GM18861 (cell line): ENCODE measurements at regions not wholly inside any gene's neighbourhood (a gene's known extent, or its start where the extent isn't known, plus 50 kb on each side); places are given as distances from the start of the nearest gene placed in this dataset.
"Not testable (repeated sequence)": the region's sequence is repeated elsewhere in the genome, so short reads cannot be mapped to it uniquely, and the experiment has no call there.

ENCODE experiments used
- ATAC-seq: cut with Tn5 transposase; IDR thresholded peaks from one replicate; pipeline ENCODE4 v1.9.1; 2021; ENCODE audit not compliant: unreplicated experiment

DNA sequence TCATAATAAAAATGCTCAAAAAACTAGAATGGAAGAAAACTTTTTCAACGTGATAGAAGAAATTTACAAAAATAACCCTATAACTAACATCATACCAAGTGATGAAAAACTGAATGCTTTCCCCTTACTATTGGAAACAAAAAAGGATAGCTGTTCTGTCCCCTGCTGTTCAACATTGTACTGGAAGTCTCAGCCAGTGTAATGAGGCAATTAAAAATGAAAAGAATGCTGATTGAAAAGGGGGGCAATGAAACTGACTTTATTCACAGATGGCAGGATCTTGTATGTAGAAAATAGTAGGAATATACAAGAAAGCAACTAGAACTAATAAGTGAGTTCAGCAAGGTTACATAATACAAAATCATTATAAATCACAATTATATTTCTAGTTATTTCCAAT is 337.9 kb upstream of the KITLG start:
- ATAC-seq, result no peak

DNA sequence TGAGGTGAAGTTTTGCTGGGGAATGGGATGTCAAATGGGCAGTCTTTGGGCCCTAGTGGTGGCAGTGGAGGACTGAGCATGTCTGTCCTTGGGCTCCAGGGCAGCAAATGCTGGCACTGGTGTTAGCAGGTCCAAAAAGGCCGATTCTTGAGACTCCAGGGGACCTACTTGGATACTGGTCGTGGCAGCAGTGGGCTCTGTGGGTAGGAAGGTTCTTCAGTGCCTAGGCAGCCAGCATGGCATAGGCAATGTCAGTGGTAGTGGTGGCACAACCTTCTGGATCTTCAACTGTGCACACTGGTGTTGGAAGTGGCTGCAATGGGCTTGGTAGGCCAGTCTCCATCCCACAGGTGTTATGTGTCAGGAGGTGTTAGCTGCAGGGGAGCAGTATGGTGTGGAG is 334.7 kb upstream of the KITLG start:
- no peak for ATAC-seq

DNA sequence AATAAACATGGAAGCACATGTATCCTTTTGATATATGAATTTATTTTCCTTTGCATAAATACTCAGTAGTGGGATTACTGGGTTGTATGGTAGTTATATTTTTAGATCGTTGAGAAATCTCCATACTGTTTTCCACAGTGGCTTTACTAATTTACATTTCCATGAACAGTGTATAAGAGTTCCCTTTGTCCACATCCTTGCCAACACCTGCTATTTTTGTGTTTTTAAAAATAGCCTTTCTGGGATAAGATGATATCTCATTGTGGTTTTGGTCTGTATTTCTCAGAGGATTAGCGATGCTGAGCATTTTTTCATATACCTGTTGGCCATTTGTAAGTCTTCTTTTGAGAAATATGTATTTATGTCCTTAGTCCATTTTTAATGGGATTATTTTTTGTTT is 329.2 kb upstream of the KITLG start:
- no peak for ATAC-seq

DNA sequence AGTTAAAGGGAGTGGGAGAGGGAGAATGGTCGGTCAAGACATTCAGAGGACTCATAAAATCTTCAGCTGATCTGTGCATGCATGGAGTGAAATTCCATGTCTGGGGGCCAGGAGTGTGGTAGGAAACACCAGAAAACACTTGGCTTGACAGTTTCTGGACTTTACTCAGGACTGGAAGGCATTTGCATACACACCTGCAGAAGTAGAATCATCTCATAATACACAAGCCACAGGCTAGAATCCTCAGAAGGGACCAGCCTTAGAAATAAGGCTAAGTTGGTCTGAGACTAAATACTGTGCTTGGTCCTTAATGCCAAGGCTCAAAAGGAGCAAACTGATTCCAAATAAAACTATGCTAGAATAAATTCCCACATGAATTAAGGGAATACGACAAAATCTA is 328.1 kb upstream of the KITLG start:
- ATAC-seq, result no peak

DNA sequence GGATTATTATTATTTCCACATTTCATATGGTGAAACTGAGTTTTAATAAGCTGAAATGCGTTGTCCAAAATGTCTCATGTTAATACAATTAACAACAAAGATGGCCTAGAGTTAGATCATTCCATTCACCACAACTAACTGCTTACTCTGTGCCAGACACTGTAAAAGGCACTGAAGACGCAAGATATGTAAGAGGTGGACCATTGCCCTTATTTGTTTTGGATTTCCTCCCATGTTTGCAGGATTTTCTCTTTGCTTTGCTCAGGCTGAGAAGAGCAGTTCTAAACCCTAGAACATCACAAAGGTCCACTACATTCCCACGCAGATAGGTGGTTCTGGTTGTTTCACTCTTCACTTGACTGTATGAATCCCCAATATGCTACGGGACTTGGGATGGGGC is 324.4 kb upstream of the KITLG start:
- no peak for ATAC-seq

DNA sequence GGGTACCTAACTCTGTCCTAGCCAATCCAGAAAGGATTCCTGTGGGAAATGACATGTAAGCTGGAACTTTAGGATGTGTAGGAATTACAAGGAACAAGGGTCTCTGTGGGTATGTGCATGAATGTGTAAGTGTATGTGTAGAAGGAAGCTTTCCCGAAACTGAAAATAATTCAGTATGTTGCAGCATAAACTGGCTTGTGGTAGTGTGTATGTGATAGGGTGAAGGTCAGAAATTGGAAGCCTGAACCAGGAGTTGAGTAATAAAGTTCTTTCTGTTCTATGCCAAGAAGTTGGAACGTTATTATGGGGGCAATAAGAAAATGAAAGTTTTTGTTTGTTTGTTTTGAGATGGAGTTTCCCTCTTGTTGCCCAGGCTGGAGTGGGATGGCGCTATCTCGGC is 323.1 kb upstream of the KITLG start:
- ATAC-seq, result no peak

DNA sequence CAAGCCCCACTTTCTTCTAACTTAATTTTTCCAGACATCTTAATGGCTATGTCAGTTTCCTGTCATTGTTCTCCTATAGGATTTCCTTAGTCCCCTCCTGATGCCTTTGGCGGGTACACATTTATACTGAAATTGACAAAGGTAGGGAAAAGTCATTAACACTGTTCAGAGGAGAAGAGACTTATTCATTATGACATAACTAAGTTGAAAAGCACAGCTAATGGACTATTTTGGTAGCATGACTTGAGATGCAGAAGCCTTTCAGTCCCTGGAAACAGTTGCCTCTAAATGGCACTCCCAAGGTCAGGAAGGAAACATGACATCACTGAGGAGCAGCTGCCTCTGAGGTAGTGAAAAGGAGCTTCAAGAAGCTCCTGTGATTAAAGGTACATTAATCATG is 317.5 kb upstream of the KITLG start:
- ATAC-seq, result no peak

DNA sequence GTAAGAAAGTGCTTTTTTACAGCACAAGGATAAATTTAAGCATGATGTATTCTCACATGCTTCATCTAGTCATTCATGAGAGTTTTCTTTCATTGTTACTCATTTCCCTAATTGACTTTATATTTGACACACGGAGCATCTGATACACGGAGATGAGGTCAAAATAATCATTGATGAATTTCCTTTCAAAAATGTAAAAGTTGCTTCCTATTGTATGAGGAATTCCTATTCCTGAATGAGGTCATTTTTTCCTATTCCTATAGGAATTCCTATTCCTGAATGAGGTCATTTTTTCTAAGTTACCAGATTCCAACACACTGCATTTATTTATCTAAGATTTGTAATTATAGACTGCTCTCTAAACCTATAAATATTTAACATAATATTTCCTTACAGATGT is 316.7 kb upstream of the KITLG start:
- ATAC-seq, result no peak

DNA sequence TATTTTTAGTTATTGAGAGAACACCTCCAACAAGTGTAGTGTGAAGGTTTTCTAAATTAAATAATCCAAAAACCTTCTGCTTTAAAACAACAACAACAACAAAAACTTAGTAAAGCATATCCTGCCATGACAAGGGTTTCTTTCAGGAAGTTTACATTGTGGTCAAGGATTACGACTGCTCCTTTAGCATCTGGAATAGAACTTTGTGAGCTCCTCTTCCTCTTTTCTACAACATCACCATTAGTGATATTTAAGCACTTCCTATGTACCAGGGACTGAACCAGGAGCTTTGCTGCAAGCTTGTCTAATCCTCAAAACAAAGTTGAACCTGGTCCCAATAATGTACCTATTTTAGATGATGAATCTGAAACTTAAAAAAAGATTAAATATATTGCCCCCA is 315.4 kb upstream of the KITLG start:
- no peak for ATAC-seq

DNA sequence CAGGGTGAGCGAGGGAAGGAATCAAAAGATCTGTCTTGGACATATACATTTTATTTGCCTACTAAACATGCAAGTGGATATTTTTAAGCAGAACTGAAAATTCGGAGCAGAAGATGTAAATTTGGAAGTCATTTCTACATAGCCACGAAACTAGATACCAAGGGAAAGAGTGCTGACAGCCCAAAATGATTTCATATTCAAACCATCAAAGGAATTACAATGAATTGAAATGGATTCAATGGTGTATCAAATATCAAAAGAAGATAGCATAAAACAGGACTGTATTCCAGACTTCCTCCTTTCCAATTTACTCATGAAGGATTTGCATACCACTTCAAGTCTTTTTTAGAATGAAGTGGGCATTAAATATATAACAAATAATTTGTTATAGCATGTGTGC is 313.5 kb upstream of the KITLG start:
- ATAC-seq, result no peak

DNA sequence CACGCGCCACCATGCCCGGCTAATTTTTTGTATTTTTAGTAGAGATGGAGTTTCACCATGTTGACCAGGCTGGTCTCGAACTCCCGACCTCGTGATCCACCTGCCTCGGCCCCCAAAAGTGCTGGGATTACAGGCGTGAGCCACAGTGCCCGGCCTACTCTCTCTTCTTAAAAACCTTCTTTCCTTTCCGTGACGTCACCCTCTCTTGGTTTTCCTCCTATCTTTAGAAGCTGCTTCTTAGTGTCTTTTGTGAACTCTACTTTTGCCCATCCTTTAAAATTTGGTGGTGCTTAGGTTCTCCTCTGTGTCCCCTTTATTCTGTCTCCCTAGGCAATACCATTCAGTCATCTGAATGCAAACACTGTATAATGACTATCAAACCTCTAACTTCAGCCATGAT is 311.2 kb upstream of the KITLG start:
- ATAC-seq, result not testable (repeated sequence)

DNA sequence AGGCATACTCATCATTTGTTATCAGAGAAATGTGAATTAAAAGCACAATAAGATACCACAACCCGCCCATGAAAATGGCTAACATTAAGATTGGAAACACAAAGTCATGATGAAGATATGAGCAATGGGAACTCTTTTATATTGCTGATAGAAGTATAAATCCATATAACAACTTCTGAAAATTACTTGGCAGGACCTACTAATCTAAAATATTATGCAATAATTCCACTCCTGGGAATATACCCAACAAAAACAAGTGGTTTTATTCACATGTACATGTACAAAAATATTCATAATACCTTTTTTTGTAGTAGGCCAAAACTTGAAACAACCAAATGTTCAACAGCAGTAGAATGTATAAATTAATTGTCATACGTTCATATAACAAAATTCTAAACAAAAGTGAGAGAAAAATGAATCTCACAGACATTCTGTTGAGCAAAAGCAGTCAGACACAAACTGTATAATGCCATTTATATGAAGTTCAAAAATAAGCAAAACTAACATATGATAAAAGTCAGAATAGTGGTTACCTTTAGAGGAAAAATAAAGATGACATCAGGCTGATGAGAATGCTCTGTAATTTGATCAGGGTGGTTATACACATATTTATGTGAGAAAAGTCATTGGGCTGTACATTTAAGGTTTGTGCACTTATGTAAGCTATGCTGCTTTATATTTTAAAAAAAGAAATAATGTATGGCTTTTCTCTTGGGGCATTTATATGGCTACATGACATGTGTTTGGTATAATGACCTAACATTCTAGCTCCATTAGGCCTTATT is 309.2 kb upstream of the KITLG start:
- no peak for ATAC-seq

DNA sequence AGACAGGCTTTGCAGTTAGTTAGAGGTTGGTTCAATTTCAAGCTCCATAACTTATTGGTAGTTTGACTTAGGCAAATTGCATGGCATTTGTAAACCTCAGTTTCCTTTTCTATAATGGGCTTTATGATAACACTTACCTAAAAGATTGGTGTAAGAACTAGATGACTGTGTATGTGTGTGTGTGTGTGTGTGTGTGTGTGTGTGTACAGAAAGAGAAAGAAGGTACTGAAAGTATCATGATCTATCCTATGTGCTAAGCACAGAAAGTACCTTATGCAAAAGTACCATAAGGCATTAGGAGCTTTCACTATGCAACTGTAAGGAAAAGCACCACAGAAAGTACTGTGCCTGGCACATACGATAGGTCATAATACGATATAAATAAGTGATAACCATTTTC is 304.3 kb upstream of the KITLG start:
- ATAC-seq, result peak; percentile 67

DNA sequence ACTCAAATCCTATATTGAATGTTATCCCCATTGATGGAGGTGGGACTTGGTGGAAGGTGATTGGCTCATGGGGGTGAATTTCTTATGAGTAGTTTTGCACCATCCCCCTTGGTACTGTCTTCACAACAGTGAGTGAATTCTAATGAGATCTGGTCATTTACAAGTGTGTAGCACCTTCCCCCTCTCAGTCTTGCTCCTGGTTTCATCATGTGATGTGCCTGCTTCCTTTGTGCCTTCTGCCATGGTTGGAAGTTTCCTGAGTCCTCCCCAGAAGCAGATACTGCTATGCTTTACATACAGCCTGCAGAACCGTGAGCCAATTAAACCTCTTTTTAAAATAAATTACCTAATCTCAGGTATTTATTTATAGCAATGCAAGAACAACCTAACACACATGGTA is 302.4 kb upstream of the KITLG start:
- ATAC-seq, result no peak

DNA sequence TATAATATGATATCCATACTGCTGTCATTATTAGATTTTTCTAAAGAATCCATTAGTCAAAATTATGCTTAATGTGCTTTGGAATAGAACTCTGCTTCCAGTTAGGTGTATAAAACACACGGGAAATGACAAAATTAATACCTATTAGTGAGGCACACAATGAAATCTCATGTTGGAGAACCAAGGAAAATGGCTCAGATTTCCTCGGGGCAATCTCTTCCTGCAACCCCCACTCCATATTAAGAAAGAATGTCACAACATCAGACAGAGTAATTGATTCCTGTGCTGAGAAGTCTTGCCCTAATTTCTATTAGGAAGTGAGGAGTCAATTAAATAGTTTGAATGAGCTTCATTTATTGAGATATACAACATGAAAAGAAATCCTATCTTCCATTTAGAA is 299.8 kb upstream of the KITLG start:
- no peak for ATAC-seq

DNA sequence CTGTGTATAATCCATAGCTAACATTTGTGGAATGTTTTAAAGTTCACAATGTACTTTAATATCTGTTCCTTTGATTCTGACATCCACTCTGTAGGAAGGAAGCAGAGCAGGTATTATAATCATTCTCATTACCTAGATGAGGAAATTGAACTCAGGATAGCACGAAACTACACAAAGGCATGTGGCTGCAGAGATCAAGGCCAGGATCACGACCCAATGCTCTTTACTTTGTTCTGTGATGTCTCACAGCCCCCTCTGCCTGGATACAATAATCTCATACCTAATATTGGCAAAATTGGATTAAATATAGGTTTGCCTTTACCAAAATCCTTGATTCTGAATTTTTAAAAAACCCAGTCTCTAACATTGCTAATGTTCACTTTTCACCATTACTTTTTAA is 298.0 kb upstream of the KITLG start:
- ATAC-seq, result no peak

DNA sequence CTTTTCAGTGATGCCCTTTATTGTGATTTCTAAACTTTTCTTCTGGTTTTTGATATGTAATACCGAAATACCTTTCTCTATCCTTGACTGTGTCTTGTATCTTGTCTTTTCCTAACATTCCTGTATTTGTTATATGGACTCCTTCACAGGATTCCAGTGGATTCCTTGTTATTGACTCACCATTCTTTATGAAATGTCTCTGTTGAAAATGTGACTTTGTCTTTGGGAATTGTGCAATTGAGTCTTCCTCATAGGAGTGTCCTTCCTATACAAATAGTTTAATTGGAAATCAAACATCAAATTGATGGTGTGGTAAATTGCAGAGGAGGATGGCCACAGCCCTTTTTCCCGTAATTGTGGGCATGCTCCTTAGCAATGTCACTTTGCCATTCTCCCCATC is 296.6 kb upstream of the KITLG start:
- no peak for ATAC-seq

DNA sequence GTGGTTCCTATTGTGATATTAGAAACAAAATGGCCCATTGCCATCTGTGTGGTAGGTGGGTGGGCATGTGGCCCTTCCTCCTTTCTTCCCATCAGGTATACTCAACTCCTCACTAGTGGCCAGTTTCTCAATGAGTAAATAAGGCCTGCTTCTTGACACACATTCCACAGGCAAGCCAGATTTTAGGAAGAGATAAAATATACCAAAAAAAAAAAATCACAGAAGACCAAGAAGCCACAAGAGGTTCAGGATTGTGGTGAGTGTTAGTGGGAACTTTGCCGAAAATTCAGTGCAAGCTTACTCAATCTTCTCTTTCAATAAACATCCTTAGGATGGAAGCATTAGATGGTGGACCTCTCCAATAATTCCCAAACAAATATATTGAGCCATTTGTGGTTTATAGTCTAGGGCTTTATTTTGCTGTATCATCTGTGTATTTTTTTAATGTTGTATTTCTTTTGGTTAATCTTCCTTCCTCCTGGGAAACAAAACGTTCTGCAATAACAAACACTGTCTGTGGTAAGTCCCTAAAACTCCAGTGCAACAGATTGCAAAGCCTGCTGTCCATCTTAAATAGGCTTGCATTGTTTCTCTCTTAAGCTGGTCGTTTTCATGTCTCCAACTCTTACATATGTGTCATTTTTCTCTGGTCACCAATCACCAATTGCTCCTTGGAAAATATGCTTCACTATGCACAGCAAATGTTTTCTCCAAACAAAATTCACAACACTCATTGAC is 289.9 kb upstream of the KITLG start:
- no peak for ATAC-seq

DNA sequence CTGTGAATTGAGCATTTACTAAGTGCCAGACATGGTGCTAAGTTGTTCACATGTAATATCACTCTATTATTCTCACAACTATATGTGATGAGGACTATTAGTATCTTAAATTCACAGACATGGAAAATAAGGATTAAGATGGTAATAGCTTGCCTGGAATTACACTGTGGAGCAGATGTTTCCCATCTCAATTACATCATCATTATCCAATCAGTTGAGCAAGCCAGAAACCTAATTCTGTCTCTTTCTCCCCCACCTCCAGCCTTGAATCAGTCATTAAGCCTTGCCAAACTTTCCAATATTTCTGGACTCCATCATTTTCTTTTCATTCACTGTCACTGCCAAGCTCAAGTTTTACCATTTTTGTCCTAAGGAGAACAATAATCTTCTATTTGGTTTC is 287.8 kb upstream of the KITLG start:
- ATAC-seq, result no peak

DNA sequence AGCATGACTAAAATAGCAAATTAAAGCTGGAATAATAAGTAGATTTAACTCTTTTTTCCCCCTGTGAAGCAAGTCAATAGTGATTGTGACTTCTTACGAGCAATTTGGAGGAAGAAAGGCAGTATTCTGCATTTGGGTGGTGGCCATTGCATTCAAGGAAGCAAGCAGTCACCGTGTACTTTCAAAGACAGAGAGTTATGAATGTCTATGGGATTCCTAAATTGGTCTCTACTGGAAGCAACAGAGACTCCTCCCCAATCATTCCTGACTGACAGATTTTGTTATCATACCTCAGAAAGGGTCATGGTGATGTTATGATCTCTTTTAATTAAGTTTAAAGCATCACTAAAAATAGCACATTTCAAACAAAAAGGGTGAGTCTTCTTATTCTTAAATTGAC is 287.2 kb upstream of the KITLG start:
- ATAC-seq, result no peak

DNA sequence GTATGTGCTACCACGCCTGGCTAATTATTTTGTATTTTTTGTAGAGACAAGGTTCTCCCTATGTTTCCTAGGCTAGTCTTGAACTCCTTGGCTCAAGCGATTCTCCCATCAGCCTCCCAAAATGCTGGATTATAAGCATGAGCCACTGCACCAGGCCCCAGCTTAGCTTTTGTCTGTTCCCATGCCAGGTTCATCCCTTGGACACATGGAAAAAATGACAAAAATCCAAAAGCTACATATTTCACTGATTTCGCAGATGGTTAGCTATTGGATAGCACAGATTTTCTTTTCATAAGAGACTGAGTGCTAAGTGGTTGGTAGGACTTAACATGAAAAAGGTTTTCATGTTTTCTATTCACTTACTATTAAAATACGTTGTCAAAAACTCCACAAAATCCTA is 286.6 kb upstream of the KITLG start:
- ATAC-seq, result no peak

DNA sequence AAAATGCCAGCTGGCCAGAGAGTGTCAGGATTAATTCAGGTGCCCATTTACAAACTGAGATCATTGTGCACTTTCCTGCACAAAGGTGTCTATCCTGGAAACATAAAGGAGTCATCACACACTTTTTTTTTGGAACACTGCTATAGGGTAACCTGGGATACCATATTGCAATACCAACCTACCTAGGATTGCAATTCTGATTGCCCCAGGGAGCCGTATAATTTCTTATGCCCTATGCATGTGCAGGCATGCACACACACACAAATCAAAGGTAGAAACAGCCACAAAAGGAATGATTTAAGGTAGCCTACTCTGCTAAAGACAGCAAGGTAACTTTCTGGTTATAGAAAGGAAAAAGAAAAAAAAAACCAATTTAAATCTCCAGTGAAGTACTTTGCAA is 285.3 kb upstream of the KITLG start:
- ATAC-seq, result no peak

DNA sequence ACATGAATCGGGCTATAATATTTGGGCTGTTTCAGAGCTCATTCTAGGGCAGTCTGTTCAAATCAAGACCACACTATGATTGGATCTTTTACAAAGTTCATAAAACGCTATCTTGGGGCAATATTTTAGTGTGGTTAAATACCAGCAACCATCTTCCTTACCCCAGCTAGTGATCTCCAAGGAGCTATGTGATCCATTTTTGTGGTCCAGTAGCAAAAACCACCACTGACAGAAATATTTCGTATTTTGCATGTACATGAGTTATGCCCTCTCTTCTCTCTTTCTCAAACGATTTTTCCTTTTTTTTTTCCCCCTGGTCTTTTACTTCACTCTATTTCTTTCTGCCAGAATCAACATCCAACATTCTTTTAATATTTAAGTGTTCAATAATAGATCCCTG is 280.6 kb upstream of the KITLG start:
- ATAC-seq, result no peak
